ENCODE measurements at regions not wholly inside any gene's neighbourhood (a gene's known extent, or its start where the extent isn't known, plus 50 kb on each side); places are given as distances from the start of the nearest gene placed in this dataset.
A peak's percentile ranks its signal among the peaks of the same experiment; 100 is the strongest.

DNA sequence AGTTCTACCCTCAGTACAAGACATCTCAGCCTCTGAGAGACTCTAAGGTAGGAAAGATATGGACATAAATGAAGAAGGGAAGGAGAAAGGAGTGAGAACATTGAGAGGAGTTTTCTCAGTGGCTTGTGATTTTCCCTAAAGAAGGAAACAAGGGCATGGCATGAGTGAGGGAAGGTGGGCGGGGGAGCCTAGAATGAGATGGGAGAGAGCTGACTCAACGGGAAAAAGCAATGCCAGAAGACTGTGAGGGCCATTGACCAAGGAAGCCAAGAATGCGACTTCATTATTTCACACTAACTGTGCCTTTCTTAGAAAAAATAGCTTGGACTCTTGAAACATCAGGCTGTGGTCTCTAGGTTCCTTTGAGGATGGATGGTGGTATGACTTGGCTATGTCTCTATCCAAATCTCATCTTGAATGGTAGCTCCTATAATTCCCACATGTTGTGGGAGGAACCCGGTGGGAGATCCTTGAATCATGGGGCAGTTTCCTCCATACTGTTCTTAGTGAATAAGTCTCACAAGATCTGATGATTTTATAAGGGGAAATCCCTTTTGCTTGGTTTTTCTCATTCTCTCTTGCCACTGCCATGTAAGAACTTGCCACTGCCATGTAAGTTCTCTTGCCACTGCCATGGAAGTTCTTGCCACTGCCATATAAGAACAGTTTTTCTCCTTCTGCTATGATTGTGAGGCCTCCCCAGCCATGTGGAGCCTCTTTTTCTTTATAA lies 279.6 kb downstream of the NUAK1 start:
- DNase-seq (ENCODE audit: low read depth in 2 of 2) = peak in 1 of 2 donors; percentile 47
- no peak for TF ChIP-seq EZH2 (IDR thresholded peaks at IDR 0.05; ENCODE audit: low read length, missing control alignments)
- TF ChIP-seq, protein P1, sequence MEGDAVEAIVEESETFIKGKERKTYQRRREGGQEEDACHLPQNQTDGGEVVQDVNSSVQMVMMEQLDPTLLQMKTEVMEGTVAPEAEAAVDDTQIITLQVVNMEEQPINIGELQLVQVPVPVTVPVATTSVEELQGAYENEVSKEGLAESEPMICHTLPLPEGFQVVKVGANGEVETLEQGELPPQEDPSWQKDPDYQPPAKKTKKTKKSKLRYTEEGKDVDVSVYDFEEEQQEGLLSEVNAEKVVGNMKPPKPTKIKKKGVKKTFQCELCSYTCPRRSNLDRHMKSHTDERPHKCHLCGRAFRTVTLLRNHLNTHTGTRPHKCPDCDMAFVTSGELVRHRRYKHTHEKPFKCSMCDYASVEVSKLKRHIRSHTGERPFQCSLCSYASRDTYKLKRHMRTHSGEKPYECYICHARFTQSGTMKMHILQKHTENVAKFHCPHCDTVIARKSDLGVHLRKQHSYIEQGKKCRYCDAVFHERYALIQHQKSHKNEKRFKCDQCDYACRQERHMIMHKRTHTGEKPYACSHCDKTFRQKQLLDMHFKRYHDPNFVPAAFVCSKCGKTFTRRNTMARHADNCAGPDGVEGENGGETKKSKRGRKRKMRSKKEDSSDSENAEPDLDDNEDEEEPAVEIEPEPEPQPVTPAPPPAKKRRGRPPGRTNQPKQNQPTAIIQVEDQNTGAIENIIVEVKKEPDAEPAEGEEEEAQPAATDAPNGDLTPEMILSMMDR (conservative IDR thresholded peaks at IDR 0.05 in 1 of 2, IDR thresholded peaks at IDR 0.05 in 1 of 2; ENCODE audit: low read depth in 1 of 2, low read length in 2 of 2) = no peak
- Histone ChIP-seq H3K79me2 (ENCODE audit: control insufficient read depth, insufficient read depth, low read length) (no peaks in the 10 kb centered on the region), H3K36me3 (ENCODE audit: control insufficient read depth, insufficient read depth, low read length) (no peaks in the 10 kb centered on the region), H3K27ac (ENCODE audit: insufficient read depth, low read length) (no peak overlapping the region), H3K27me3 (ENCODE audit: control insufficient read depth, insufficient read depth, low read length) (no peaks in the 10 kb centered on the region), H3K4me1 (ENCODE audit: control insufficient read depth, extremely low read depth, insufficient read depth, low read length) (no peaks in the 10 kb centered on the region), H2AFZ (ENCODE audit: low read length) (no peak overlapping the region), H4K20me1 (ENCODE audit: control insufficient read depth, extremely low read depth, insufficient read depth, low read length) (no peaks in the 10 kb centered on the region), H3K4me3 (replicated peaks in 1 of 4; ENCODE audit: control extremely low read depth in 1 of 4, insufficient read depth in 1 of 4, low read depth in 3 of 4, low read length in 4 of 4) (no peak overlapping the region), H3K9me3 (ENCODE audit: control insufficient read depth, insufficient read depth, low read depth, low read length) (no peaks in the 10 kb centered on the region), H3K9ac (ENCODE audit: insufficient read depth, low read length) (no peak overlapping the region), H3K4me2 (ENCODE audit: extremely low read depth, insufficient read depth, low read length) (no peak overlapping the region)

GRCh38 chr12:105860561-105861207 lies 278.1 kb downstream of the NUAK1 start:
- H3K4me3 ChIP-seq (replicated peaks in 1 of 4; ENCODE audit: control extremely low read depth in 1 of 4, insufficient read depth in 1 of 4, low read depth in 3 of 4, low read length in 4 of 4) = no peak overlapping the region
- no peaks in the 10 kb centered on the region for H3K9me3 ChIP-seq (ENCODE audit: control insufficient read depth, insufficient read depth, low read depth, low read length)
- TF ChIP-seq EZH2 (IDR thresholded peaks at IDR 0.05; ENCODE audit: low read length, missing control alignments) = no peak
- TF ChIP-seq, protein P1 (conservative IDR thresholded peaks at IDR 0.05 in 1 of 2, IDR thresholded peaks at IDR 0.05 in 1 of 2; ENCODE audit: low read depth in 1 of 2, low read length in 2 of 2) = no peak
- no peaks in the 10 kb centered on the region for H4K20me1 ChIP-seq (ENCODE audit: control insufficient read depth, extremely low read depth, insufficient read depth, low read length)
- no peaks in the 10 kb centered on the region for H3K36me3 ChIP-seq (ENCODE audit: control insufficient read depth, insufficient read depth, low read length)
- H3K79me2 ChIP-seq (ENCODE audit: control insufficient read depth, insufficient read depth, low read length) = no peaks in the 10 kb centered on the region
- H3K4me1 ChIP-seq (ENCODE audit: control insufficient read depth, extremely low read depth, insufficient read depth, low read length) = no peaks in the 10 kb centered on the region
- no peaks in the 10 kb centered on the region for H3K27me3 ChIP-seq (ENCODE audit: control insufficient read depth, insufficient read depth, low read length)
- DNase-seq (ENCODE audit: low read depth in 2 of 2) = no peak
- H3K9ac ChIP-seq (ENCODE audit: insufficient read depth, low read length) = no peak overlapping the region
- H2AFZ ChIP-seq (ENCODE audit: low read length) = no peak overlapping the region
- no peak overlapping the region for H3K27ac ChIP-seq (ENCODE audit: insufficient read depth, low read length)
- no peak overlapping the region for H3K4me2 ChIP-seq (ENCODE audit: extremely low read depth, insufficient read depth, low read length)

- H3K4me2 ChIP-seq (ENCODE audit: extremely low read depth, insufficient read depth, low read length) = no peak overlapping the region
- TF ChIP-seq, protein P1 (conservative IDR thresholded peaks at IDR 0.05 in 1 of 2, IDR thresholded peaks at IDR 0.05 in 1 of 2; ENCODE audit: low read depth in 1 of 2, low read length in 2 of 2) = no peak
- TF ChIP-seq EZH2 (IDR thresholded peaks at IDR 0.05; ENCODE audit: low read length, missing control alignments) = no peak
Measured at GRCh38 chr12:105861227-105861626, 277.5 kb downstream of the NUAK1 start.

More at GRCh38 chr12:105861227-105861626, 277.5 kb downstream of the NUAK1 start:
- Histone ChIP-seq H3K9me3 (ENCODE audit: control insufficient read depth, insufficient read depth, low read depth, low read length) (no peaks in the 10 kb centered on the region), H3K4me1 (ENCODE audit: control insufficient read depth, extremely low read depth, insufficient read depth, low read length) (no peaks in the 10 kb centered on the region), H3K27ac (ENCODE audit: insufficient read depth, low read length) (no peak overlapping the region), H3K36me3 (ENCODE audit: control insufficient read depth, insufficient read depth, low read length) (no peaks in the 10 kb centered on the region), H4K20me1 (ENCODE audit: control insufficient read depth, extremely low read depth, insufficient read depth, low read length) (no peaks in the 10 kb centered on the region), H3K4me3 (replicated peaks in 1 of 4; ENCODE audit: control extremely low read depth in 1 of 4, insufficient read depth in 1 of 4, low read depth in 3 of 4, low read length in 4 of 4) (no peak overlapping the region), H3K27me3 (ENCODE audit: control insufficient read depth, insufficient read depth, low read length) (no peaks in the 10 kb centered on the region), H3K9ac (ENCODE audit: insufficient read depth, low read length) (no peak overlapping the region), H2AFZ (ENCODE audit: low read length) (no peak overlapping the region), H3K79me2 (ENCODE audit: control insufficient read depth, insufficient read depth, low read length) (no peaks in the 10 kb centered on the region)
- DNase-seq (ENCODE audit: low read depth in 2 of 2) = no peak

Measured in fibroblast of lung (primary cell).